ENCODE measurements at regions not wholly inside any gene's neighbourhood (a gene's known extent, or its start where the extent isn't known, plus 50 kb on each side); places are given as distances from the start of the nearest gene placed in this dataset.
A peak's percentile ranks its signal among the peaks of the same experiment; 100 is the strongest.

DNA sequence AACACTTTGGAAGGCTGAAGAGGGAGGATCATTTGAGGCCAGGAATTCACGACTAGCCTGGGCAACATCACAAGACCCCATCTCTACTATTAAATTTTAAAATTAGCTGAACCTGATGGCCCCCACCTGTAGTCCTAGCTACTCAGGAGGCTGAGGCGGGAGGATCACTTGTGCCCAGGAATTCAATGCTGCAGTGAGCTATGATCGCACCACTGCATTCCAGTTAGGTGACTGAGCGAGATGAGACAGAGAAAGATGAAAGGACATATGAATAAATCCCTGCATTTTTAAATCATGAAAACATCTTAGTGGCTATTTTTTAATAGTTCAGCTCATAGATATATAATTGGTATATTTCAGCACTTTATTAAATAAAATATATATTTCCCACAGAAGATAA, 93.8 kb downstream of the GPR63 start:
- DNase-seq, result no peak

DNA sequence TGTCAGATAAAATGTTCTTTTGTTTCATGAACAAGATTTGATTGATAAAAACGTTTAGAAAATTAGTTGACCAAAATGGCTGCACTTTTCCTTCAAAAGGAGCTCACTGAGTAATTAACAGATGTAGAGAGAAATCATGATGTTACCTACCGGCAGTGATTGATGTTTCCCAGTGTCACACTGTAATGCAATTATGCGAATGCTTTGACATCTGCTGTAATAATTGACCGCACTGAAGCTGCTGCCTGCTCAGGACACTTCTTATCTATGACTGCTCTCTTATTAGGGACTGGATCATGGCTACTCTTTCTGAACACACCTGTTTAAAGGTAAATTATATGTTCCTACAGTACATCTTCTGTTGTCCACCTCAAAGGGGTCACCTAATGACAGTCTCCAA, 94.6 kb downstream of the GPR63 start:
- no peak for DNase-seq

DNA sequence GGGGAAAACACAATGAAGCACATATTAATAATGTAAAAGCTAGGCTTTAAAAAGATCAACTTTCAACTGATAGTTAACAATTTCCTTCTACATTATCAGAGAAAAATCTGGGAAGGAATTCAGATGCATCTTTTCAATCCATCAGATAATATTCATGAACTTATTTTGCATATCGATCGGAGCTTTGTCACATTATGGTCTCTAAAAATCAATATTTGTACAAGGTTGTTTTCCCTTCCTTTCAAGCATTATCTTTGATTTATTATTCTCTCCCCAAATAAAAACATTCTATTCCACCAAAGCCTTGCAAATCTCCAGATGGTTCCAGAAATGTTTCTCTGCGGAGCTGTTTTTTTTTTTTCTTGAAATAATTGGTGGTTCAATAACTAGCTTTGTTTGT, 101.9 kb downstream of the GPR63 start:
- DNase-seq, result no peak

DNA sequence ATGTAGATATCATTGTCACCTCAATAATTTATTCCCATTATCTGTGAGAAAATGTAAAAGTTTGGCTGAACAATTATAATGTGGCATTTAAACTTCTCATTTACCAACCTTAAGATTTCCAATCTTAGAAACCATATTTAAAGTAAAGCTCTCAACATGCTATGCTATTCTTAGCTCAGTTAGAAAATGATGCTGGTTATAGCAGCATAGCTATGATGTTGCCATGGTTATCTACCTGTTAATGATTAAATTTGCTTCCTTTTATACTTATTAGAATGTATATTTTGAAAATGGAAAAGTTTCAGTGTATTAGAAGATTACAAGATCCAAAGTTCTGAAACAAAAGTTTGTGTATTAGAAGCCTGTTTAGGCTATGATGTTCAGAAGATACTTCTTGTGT, 110.1 kb downstream of the GPR63 start:
- DNase-seq, result no peak

DNA sequence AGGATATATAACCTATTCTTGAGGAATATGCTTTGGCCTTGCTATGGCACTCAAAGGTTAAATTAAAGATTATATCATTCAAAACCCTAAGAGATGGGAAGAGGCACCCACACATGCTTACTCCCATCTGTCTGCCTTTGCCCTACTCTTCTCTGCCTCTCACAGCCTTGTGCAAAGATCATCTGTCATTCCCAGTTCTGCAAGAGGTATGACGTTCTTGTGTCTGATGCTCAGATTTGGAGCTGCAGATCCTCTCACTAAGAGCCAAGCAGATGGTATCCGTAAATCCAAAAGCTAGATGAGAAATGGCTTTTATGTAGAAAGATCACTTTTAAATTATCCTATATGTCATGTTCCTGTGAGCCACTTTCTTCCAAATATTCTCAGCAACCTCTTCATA, 112.0 kb downstream of the GPR63 start:
- no peak for DNase-seq

DNA sequence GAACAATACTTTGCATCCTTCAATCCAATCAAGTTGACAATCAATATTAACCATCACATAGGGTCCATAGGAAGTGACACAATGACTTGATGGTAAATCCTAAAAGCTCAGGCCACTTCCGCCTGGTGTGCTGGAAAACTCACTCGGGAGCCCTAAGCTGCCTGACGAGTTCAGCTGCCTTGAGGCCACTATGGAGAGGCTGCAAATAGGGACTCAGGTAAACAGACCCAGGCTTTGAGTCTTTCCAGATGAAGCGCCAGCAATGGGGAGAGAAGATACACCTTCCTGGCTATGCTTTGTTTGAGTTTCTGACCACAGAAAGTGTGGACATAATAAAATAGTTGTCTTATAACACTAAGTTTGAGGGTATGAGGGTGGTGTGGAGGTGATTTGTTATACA, 112.6 kb downstream of the GPR63 start:
- DNase-seq, result no peak

DNA sequence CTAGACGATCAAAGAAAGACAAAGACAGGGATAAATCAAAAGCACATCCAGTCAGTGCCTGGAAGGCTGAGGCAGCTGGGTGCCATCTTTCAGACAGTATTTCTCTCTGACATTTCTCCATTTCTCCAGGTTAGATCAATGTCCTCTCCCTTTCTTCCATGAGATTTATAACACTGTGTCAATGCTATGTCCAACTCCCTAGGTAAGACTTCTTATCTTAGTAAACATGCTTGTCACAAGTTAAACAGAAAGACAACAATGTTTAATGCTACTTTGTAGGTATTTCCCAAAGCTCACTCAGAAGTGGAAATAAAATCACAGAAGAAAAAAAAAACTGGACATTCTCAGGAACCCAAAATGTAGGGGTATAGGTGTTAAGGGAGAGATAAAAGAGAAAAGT, 113.9 kb downstream of the GPR63 start:
- DNase-seq, result no peak

DNA sequence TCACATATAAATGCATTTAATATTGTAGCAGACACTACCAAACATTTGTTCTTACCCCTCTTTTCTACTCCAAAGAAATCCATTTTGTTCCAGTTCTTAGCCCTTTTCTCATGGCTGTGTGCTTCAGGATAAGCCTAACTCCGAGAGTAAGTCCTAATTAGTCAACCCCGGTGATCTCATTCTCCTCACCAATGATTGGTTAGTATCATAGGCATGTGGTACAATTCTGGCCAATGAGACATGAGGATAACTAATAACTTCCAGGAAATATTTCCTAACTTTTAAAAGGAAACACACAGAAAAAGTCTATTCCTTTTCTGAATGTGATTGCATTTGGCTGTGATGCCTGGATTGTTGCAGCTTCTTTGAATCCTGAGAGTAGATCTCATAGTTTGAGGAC, 116.0 kb downstream of the GPR63 start:
- no peak for DNase-seq

DNA sequence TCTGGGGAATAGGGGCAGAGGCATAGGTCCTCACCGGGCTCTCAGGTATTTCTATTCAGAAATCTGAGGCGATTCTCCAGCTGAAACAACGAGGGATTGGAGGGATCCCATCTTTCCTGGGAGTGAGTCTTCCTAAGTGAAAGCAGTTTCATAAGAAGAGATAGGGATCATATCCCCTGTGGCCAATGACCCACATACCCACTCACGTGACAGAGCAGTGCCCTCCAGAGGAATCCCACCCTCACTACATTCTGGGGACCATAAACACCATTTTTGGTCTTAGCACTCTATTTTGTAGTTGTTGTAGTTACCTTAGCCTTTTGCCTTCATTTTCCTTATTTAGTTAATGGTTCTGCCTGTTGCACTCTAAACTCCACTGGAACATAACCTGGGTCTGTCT, 121.1 kb downstream of the GPR63 start:
- no peak for DNase-seq

DNA sequence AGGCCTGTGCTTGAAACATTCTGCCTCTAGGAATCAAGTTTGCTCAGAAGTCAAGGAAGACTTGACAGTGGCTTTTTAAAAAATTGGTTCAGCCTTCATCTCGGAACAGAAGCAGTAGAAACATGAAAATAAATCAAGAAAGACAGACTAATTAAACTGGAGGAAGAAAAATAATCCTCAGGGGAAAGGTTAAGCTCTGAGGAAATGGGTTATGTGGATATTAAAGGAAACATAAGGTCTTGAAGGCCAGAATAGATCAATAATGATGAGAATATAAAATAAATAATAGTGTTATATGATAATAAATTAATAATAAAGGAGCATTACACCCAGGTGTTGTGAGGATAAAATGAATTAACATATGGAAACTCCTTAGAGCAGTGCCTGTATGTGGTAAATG, 121.7 kb downstream of the GPR63 start:
- no peak for DNase-seq

DNA sequence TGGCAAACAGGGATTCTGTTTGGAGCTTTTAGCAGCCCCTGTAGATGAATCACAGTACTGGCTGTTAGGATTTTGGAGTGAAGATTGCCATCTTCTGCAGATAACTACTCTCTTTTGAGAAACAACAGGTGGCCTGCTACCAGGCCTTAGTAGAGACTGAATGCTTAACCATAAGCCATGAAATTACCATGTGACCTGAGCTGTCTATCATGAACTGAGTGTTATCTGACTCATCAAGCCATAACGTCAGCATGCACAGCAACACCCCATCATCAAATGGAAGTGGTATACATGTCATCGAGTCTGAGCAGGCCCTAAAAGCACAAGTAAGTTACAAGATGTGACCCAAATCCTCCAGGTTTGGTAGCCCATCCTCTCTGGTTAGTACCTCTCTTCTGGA, 132.6 kb downstream of the GPR63 start:
- DNase-seq, result no peak

DNA sequence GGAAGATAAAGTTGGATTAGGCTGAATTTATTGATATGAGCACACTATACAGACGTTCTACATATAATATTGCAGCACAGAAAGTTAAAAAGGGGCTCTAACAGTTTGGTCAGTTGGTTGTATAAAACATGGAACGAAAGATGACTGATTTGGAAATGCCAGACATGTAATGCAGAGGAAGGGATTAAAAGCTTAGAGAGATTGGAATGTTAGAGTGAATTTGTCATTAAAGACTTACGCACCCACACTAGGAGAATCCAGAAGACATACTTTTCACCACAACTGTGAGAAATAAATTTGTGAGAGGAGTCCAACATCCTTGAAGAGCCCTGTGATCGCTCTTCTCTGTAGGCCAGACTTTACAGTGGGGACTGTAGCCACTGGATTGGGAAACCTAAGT, 134.7 kb downstream of the GPR63 start:
- no peak for DNase-seq

DNA sequence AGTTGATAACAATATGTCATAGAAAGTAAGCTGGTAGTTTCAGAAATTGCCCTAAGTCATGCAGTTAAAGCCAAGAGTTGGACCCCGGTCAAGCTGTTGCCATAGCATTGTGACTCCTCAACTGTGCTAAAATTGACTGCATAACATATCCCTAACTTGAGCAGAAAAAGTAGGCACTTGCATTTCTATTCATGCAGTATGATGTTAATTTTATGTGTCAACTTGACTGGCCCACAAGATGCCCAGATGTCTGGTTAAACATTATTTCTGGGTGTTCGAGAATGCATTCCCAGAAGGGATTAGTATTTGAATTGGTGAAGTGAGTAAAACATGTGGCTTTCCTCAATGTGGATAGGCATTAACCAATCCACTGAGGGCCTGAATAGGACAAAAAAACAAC, 136.4 kb downstream of the GPR63 start:
- no peak for DNase-seq

DNA sequence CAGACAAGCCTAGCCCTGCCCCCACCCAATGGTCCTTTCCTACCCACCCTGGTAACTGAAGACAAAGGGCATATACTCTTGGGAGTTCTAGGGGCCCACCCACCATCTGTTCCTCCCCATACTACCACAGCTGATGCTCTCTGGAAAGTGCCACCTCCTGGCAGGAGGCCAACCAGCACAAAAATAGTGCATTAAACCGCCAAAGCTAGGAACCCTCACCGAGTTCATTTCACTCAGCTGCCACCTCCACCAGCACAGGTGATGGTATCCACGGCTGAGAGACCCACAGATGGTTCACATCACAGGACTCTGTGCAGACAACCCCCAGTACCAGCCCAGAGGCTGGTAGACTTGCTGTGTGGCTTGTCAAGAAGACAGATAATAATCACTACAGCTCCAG, 131.5 kb downstream of the FHL5 start:
- DNase-seq, result peak in 1 of 2 experiments; percentile 63

DNA sequence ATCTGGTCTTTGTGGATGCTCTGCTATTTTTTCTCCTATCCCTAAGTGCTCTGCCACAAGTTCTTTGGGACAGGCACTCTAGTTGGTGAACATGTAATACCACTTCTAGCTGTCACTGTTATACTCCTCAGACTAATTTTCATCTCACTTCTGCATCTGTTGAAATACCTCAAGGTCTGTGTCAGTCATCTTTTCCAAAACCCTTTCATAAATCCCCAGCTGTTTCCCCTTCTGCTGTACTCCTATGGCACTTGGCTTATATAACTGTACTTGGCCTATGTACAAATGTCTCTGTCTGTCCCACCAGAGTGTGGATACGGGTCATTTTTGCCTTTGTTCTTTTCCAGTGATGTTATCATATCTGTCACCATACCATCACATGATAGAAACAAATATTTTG, 124.2 kb downstream of the FHL5 start:
- peak in 1 of 2 experiments; percentile 3 for DNase-seq

DNA sequence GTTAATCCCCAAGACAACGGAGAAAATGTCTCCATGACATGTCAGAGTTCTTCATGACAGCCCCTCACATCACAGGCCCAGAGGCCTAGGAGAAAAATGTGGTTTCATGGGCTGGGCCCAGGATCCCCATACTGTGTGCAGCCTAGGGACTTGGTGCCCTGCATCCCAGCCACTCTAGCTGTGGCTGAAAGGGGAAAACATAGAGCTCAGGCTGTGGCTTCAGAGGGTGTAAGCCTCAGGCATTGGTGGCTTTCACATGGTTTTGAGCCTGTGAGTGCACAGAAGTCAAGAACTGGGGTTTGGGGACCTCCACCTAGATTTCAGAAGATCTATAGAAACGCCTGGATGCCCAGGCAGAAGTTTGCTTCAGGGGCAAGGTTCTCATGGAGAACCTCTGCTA, 122.8 kb downstream of the FHL5 start:
- DNase-seq, result no peak

DNA sequence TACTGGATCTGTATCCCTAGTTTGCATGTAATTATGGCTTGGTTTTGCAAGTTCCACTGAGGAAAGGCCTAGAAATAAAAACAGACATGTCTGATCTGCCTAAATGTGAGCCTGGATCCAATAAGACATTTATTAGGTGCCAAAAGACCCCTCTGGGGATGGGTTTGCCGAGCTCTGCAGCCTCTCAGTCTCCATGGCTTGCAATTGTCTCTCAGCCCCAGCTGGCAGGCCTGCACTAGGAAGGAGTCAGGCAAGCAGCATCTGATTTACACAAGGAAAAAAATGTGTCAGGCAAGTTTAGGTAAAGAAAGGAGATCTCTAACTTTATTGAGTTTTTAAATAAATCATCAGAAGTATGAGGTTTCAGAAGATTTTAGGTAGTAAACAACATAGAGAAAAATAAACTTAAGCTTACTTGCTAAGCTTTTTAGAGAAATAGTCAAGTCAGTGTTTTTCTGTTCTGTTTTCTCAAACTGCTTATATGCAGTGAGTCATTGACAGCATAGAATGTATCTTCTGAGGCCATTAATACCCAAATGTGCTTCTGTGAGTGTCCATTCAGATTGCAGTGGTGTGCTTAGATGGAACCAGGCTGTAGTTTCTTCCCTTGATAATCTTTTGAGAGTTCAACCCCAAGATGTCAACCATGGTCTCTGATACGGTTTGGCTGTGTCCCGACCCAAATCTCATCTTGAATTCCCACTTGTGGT, 121.0 kb downstream of the FHL5 start:
- peak in 1 of 2 experiments; percentile 5 for DNase-seq

DNA sequence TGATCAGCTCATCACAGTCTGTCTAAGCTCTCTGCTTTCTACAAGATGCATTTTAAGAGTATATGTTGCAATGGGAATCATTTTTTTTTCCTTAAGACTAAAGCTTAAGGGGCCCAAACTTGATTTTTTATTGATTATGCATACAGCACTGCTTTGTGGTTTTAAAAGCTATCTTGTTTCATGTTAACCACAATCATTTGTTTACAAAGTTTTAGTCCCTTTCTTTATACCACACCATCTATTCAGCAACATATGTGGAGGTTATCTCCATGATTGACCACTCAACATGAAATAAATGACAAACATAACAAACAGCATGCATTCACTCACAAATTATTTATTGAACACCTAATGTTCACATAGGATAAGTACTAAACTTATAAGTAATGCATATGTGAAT, 119.1 kb downstream of the FHL5 start:
- DNase-seq, result no peak

DNA sequence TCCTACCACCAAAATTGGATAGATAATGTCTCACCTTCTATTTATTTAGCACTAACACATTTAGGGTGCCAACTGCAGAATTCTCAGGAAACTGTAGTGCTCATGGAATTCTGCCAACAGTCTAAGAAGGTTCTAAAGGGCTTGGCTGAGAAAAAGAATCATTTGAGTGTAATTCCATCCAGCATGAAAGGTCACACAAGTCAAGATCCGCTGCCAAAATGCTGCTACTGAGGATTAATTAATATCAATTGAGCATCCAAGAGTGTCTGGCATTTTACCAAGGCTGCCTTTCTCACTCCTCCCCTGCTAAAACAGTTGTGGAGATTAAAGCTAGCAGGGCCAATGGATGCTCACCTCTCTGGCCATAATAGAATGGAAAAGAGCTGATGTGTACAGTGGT, 112.7 kb downstream of the FHL5 start:
- DNase-seq, result peak; percentile 79 to 95
